ENCODE measurements at regions not wholly inside any gene's neighbourhood (a gene's known extent, or its start where the extent isn't known, plus 50 kb on each side); places are given as distances from the start of the nearest gene placed in this dataset.
"Not testable (repeated sequence)": the region's sequence is repeated elsewhere in the genome, so short reads cannot be mapped to it uniquely, and the experiment has no call there.

- no peak for DNase-seq
Observed at GRCh38 chr1:229924639-229925038, 142.4 kb upstream of the GALNT2 start.

GRCh38 chr1:229928767-229929166 lies 138.3 kb upstream of the GALNT2 start:
- DNase-seq = no peak

- not testable (repeated sequence) for DNase-seq
Observed at GRCh38 chr1:229931751-229932150, 135.3 kb upstream of the GALNT2 start.

- not testable (repeated sequence) for DNase-seq
Observed at GRCh38 chr1:229935157-229935556, 131.9 kb upstream of the GALNT2 start.

- peak; percentile 55 for DNase-seq
Observed at GRCh38 chr1:229938551-229938950, 128.5 kb upstream of the GALNT2 start.

- DNase-seq = peak; percentile 48
Observed at GRCh38 chr1:229940684-229941083, 126.4 kb upstream of the GALNT2 start.

GRCh38 chr1:229941160-229941559 lies 125.9 kb upstream of the GALNT2 start:
- DNase-seq = no peak

- peak; percentile 48 for DNase-seq
Observed at GRCh38 chr1:229941831-229942230, 125.2 kb upstream of the GALNT2 start.

GRCh38 chr1:229942501-229942900 lies 124.5 kb upstream of the GALNT2 start:
- peak; percentile 91 for DNase-seq

- DNase-seq = no peak
Observed at GRCh38 chr1:229943148-229943714, 123.8 kb upstream of the GALNT2 start.

- no peak for DNase-seq
Observed at GRCh38 chr1:229943988-229944743, 122.9 kb upstream of the GALNT2 start.

GRCh38 chr1:229945795-229946194 lies 121.2 kb upstream of the GALNT2 start:
- DNase-seq = no peak

- no peak for DNase-seq
Observed at GRCh38 chr1:229947968-229948367, 119.1 kb upstream of the GALNT2 start.

GRCh38 chr1:229948438-229948837 lies 118.6 kb upstream of the GALNT2 start:
- DNase-seq = no peak

GRCh38 chr1:229949500-229949899 lies 117.5 kb upstream of the GALNT2 start:
- no peak for DNase-seq

- DNase-seq = no peak
Observed at GRCh38 chr1:229950020-229950419, 117.0 kb upstream of the GALNT2 start.

GRCh38 chr1:229950908-229951307 lies 116.1 kb upstream of the GALNT2 start:
- no peak for DNase-seq

- no peak for DNase-seq
Observed at GRCh38 chr1:229951856-229952534, 115.0 kb upstream of the GALNT2 start.

GRCh38 chr1:229952670-229953520 lies 114.1 kb upstream of the GALNT2 start:
- DNase-seq = no peak

GRCh38 chr1:229953736-229954326 lies 113.2 kb upstream of the GALNT2 start:
- DNase-seq = no peak

- no peak for DNase-seq
Observed at GRCh38 chr1:229964281-229964680, 102.8 kb upstream of the GALNT2 start.

- no peak for DNase-seq
Observed at GRCh38 chr1:229970714-229971113, 96.3 kb upstream of the GALNT2 start.

Measured in tongue (tissue), 1 donor.